Spleen (tissue), 7 donors: ENCODE measurements at regions not wholly inside any gene's neighbourhood (a gene's known extent, or its start where the extent isn't known, plus 50 kb on each side); places are given as distances from the start of the nearest gene placed in this dataset.

Experiments
- CTCF ChIP-seq, 11 experiments: fragments of 200-600 bp in 7 of 11; fragments of 450-650 bp in 4 of 11; sonication (generic) in 4 of 11; IDR thresholded peaks in 8 of 11; conservative IDR thresholded peaks in 3 of 11; 1 replicate in 7 of 11; 2 replicates in 4 of 11; pipeline versions ENCODE4 v1.4.0 to v1.8.0; 2016 to 2021; ENCODE audit warnings: antibody characterized with exemption in 11 of 11, inconsistent platforms in 4 of 11, mild to moderate bottlenecking in 1 of 11
- POLR2A ChIP-seq, 3 donors: fragments of 450-650 bp; IDR thresholded peaks; one replicate each; pipeline ENCODE4 v1.5.1; 2017; ENCODE audit warnings: antibody characterized with exemption in 3 of 3, mild to moderate bottlenecking in 1 of 3
- POLR2AphosphoS5 ChIP-seq, 3 donors: sonication (generic); formaldehyde crosslinking; IDR thresholded peaks; one replicate each; pipeline ENCODE4 v1.5.1; 2017; ENCODE audit warnings: antibody characterized with exemption in 3 of 3
- donor health status: DM: no; HTN: no; CAD: no; lungs with moderate emphysema.
- donor health status: DM: no; HTN: no; CAD: no.
- donor health status: DM: no; HTN: no; CAD: no.

GRCh38 chrY:19303136-19303535 is 441.4 kb downstream of the KDM5D start:
- TF ChIP-seq POLR2A (IDR thresholded peaks at IDR 0.05): no peak
- TF ChIP-seq CTCF (IDR thresholded peaks at IDR 0.05 in 8 of 11, conservative IDR thresholded peaks at IDR 0.05 in 3 of 11): no peak
- no peak for TF ChIP-seq POLR2AphosphoS5 (IDR thresholded peaks at IDR 0.05)
